NCI-H2081 treated with DMSO at 0.1 percent for 48 hours (cell line): ENCODE measurements at regions not wholly inside any gene's neighbourhood (a gene's known extent, or its start where the extent isn't known, plus 50 kb on each side); places are given as distances from the start of the nearest gene placed in this dataset.
"Not testable (repeated sequence)": the region's sequence is repeated elsewhere in the genome, so short reads cannot be mapped to it uniquely, and the experiment has no call there.

ENCODE experiments used
- DNase-seq: peaks from one replicate; lab custom pipeline; 2025; lab: John Stamatoyannopoulos, UW

GRCh38 chr15:30688684-30689083 is 62.8 kb downstream of the ARHGAP11B start:
- DNase-seq: not testable (repeated sequence)

- not testable (repeated sequence) for DNase-seq
These were observed 64.2 kb downstream of the ARHGAP11B start for GRCh38 chr15:30690153-30690552.

- not testable (repeated sequence) for DNase-seq
These were observed 69.9 kb downstream of the ARHGAP11B start for GRCh38 chr15:30695811-30696210.

- not testable (repeated sequence) for DNase-seq
These were observed 70.7 kb downstream of the ARHGAP11B start for GRCh38 chr15:30696439-30697314.

GRCh38 chr15:30697315-30697685 is 71.4 kb downstream of the ARHGAP11B start:
- DNase-seq: not testable (repeated sequence)

- DNase-seq: not testable (repeated sequence)
These were observed 74.2 kb downstream of the ARHGAP11B start for GRCh38 chr15:30700006-30700597.

GRCh38 chr15:30707976-30708685 is 82.2 kb downstream of the ARHGAP11B start:
- not testable (repeated sequence) for DNase-seq

- DNase-seq: not testable (repeated sequence)
These were observed 82.9 kb downstream of the ARHGAP11B start for GRCh38 chr15:30708809-30709208.

GRCh38 chr15:30718038-30718643 is 92.2 kb downstream of the ARHGAP11B start:
- DNase-seq: not testable (repeated sequence)

GRCh38 chr15:30719363-30719762 is 93.4 kb downstream of the ARHGAP11B start:
- DNase-seq: not testable (repeated sequence)

- DNase-seq: not testable (repeated sequence)
These were observed 94.9 kb downstream of the ARHGAP11B start for GRCh38 chr15:30720825-30721224.

- DNase-seq: not testable (repeated sequence)
These were observed 95.6 kb downstream of the ARHGAP11B start for GRCh38 chr15:30721529-30721928.

- DNase-seq: not testable (repeated sequence)
These were observed 97.7 kb downstream of the ARHGAP11B start for GRCh38 chr15:30723540-30724175.

- DNase-seq: not testable (repeated sequence)
These were observed 104.1 kb downstream of the ARHGAP11B start for GRCh38 chr15:30729880-30730590.

GRCh38 chr15:30730633-30731032 is 104.7 kb downstream of the ARHGAP11B start:
- DNase-seq: not testable (repeated sequence)

- DNase-seq: not testable (repeated sequence)
These were observed 106.2 kb downstream of the ARHGAP11B start for GRCh38 chr15:30732100-30732499.

GRCh38 chr15:30735884-30736564 is 110.1 kb downstream of the ARHGAP11B start:
- DNase-seq: not testable (repeated sequence)

GRCh38 chr15:30742796-30743195 is 116.9 kb downstream of the ARHGAP11B start:
- DNase-seq: not testable (repeated sequence)

- DNase-seq: not testable (repeated sequence)
These were observed 123.1 kb downstream of the ARHGAP11B start for GRCh38 chr15:30749048-30749447.

GRCh38 chr15:30755036-30755687 is 129.2 kb downstream of the ARHGAP11B start:
- not testable (repeated sequence) for DNase-seq
